Fibroblast of peridontal ligament (primary cell): ENCODE measurements at regions not wholly inside any gene's neighbourhood (a gene's known extent, or its start where the extent isn't known, plus 50 kb on each side); places are given as distances from the start of the nearest gene placed in this dataset.
"Not testable (repeated sequence)": the region's sequence is repeated elsewhere in the genome, so short reads cannot be mapped to it uniquely, and the experiment has no call there.

ENCODE experiments used
- DNase-seq: peaks from one replicate; pipeline ENCODE4 v3.0.0-alpha.2; 2010; ENCODE audit errors: extremely low read depth

DNA sequence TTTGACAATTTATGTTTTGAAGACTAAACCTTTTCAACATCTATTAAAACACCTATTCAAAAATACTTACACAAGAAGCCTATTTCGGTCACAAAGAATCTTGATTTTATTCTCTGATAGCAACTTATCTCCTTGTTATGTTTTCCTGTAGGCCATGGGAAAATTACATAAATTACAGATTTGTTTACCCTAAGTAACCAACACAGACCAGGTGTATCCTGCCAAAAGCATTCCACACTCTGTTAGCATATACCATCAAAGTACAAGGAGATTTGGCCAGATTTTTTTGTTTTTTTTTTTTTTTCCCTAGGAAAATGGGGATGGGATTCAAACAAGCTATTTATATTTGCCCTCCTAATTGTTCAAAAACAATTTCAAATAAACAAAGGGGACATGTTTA is 497.9 kb upstream of the MAGEB18 start:
- DNase-seq = no peak

DNA sequence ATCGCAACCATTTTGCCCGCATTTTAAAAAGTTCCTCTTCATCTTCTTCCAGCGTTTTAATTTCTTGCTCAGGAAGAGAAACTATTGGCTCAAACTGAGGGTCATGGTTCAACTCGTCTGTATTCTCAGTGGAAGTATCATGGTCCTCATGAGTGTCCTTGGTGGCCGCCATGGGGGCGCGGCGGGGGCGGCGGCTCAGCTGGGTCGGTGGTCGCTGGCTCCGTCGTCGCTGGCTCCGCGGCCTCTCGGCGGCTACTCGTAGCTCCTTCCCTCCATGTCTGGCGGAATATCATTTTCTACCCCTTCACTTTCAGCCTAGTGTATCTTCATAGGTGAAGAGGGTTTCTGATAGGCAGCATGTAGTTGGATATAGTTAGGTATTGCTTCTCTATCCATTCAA is 492.0 kb upstream of the MAGEB18 start:
- no peak for DNase-seq

DNA sequence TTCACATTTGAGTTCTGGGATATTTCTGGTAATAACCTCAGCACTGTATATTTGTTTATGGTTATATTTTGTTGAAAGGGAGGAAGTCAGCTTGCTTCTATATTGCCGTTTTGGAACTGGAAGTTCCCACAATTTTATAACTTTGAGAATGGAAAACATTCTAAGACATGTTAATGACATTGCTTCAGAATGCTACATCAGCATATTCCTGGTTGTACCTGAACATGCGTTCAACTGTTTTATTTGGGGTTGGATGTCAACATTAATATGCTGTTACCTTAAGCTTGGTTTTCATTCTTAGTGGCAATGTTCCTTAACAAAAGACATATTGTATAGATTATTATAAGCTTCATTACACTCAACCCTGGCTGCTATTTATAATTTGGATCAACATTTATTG is 489.4 kb upstream of the MAGEB18 start:
- DNase-seq = no peak

DNA sequence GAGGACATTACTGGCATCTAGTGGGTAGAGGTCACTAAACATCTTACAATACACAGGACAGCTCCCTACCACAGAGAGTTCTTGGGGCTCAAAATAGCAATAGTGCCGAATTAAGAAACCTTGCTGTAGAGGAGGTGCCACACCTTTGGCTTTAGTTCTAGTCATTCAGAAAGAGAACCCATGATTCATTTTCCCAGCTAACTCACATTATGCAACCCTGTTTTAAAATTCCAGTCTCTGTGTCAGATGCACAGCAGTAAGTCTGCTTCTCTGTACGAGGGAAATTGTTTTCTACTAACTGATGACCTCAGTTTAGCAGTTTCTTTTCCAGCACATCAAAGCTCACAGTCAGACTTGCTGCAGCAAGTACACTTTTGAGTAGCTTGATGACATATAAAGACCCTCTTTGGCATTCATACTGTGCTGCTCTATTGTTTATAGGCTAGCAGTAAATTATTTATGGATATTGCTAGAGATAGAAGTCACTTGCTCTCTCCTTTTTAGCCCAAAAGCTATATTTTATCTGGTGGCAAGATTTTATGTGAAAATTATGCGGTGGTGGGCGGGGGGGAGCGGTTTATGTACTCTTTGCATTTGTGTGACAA is 487.8 kb upstream of the MAGEB18 start:
- DNase-seq = peak; percentile 1

DNA sequence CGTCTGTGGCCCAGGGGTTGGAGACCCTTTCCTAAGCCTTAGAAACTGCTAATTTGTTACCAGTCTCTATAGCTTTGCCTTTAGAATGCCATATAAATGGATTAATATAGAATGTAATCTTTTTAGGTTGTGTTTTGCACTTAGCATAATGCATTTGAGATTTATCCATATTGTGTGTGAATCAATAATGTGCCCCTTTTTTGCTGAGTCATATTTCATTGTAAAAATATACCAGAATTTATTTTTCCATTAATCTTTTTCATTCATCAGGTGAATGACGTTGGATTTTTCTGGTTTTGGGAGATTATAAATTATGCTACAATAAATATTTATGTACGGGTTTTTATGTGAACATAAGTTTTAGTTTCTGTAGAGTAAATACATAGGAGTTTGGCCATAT is 478.8 kb upstream of the MAGEB18 start:
- no peak for DNase-seq

DNA sequence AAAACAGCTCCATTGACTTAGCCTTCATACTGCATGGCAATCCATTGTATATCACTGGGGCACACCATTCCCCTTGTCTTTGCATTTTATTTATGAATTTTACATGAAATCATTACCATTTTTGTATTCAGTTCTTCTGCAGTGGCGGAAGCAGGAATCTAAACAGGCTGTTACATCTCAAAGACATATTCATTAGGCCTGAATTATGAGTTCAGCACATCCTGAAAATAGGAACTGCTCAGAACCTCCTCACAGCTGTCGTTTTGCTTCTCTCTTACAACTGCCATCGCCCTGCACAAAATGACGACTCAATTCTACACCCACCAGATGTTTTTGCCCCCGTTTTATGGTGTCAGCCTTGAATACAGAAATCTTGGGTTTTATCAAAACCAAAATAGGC is 474.4 kb upstream of the MAGEB18 start:
- DNase-seq = no peak

DNA sequence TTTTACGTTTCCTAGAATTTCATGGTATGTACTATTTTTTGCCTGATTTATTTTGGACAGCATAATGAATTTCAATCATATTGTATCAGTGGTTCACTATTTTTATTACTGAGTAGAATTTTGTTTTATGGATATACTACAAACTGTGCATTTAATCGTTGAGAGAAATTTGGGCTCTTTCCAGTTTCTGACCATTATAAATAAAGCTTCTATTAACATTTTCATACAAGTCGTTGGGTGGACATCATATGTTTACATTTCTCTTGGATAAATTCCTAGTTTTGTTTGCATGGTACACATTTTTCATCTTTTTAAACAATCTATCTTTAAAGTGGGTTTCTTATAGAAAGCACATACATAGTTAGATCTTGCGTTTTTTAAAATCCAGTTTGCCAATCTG is 472.7 kb upstream of the MAGEB18 start:
- DNase-seq = no peak

DNA sequence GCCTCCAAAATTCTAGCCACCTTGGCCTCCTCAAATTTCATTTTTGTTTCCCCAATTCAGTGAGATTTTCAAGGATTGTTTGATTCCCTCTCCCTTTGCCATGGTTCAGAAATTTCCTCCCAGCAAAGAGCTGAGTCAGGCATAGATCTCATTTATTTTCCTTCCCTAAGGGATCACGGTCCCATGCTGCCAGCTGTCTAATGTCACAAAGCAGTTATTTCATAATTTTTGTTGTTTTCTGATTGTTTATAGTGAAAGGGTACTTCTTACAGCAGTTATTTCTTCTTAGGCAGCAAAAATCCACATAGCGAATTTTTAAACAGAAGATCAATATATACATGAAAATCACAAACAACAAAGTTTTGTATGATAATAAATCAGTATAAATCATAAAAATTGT is 470.5 kb upstream of the MAGEB18 start:
- DNase-seq = no peak

DNA sequence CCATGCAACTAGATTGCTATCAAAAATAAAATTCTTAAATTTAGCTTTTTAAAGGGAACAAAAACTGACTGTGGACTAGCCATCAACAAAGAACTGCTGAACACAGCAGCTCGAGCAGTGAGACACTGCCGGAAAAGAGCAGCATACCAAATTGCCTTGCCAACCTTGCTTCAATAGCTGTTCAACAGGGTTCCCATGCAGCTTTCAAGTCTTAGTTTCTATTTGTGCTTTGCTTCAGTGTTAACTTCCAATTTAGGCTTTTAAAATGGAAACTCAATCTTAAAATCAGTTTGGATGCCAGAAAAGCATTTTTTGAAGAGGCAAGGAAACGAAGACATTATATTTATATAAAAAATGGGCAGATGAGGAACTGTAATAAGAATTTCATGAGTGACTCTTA is 463.4 kb upstream of the MAGEB18 start:
- peak; percentile 0 for DNase-seq

DNA sequence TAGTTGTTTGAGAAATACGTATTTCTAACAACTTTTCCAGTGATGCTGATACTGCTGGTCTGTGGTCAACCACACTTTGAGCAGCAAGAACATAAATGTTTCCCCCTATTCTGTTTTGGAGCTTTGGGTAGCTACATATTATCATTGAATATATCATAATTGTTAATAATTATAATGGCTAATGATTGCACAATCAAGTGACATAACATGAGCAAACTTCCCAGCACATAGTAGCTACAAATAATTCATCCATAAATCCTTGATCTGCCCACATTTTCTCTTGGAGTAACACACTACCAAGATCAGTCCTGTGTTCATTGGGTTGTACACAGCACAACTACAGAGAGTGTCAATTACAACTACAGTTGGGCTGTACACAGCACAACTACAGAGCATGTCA is 436.3 kb upstream of the MAGEB18 start:
- no peak for DNase-seq

DNA sequence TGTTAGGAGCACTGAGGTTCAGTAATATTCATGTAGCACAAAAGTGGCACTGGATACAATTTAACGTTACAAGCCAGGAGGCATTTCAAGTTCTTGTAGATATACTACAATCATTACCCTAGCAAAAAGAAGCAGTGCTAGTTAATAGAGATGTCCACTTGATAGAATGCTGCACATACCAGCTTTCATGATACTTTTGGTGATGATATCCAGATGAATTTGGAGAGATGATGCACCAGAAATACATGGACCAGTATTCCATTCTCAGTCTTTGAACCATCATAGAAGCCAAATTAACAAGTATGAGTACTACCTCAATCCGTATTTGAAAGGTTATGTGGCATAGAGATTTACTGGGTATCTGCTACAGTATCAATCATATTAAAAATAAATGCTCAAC is 421.0 kb upstream of the MAGEB18 start:
- DNase-seq = no peak

DNA sequence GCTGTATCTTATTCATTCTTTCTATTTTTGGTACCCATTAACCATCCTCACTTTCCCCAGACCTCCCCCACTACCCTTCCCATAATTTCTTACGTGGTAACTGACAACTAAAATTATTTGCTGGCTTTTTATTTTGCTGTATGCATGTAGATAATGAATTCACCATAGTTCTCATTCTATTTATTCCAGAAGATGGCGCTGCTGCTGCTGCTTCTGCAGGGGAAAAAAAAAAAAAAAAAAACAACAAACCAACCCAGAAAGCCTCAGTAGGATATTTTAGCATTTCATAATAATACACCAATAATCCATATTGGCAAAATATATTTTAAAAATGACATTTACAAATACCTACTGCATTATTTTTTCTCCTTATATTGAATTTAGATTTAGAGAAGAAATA is 416.6 kb upstream of the MAGEB18 start:
- DNase-seq = peak; percentile 20

DNA sequence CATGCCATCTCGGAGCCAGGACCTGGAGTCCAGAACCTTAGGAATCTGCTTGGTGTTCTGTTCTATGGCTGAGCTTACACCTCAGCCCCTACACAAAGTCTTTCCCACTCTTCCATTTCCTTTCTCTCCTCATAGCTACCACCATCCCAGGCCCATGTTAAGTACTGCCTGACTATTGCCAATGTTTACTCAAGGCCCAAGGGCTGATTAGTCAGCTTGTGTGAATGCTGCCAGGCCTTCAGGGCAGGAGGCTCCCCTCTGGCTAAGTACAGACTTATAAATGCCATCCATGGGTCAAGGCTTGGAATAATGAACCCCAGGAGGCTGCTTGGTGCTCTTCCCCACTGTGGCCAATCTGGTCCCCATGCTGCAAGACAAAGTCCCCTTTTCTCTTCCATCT is 411.6 kb upstream of the MAGEB18 start:
- DNase-seq = peak; percentile 28

DNA sequence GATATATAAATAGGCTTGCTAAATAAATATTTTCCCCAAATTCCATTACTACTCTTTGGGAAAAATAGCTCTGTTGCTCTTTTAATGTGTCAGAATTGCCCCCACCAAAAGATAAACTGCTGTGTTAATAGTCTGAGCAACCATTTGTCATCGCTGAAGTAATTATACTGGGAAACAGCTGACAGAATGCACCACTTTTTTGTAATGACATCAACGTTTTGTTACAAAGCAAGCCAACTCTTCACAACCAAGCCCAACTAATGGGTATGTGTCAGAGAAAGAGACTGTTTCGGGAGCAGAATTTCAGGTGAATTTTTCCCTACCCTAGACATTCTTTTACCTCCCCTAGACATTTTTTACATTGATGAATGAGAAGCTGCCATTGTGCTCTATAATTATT is 405.0 kb upstream of the MAGEB18 start:
- no peak for DNase-seq

DNA sequence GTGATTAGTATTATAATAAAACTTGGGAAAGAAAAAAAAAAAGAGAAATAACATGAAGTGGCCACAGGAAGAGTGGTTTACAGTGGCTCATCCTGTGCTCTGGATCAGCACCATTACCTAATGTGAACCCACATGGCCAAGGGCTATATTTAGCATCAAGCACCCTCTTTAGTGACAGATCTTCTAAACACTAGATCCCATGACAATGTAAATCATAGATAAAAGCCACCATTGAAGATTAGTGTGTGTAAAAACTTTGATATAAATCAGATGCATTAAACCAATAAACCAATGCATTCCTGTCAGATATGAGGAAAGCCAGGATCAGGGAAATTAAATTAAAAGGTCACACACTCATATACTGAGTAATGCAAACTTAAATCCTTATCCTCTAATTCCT is 400.6 kb upstream of the MAGEB18 start:
- no peak for DNase-seq

DNA sequence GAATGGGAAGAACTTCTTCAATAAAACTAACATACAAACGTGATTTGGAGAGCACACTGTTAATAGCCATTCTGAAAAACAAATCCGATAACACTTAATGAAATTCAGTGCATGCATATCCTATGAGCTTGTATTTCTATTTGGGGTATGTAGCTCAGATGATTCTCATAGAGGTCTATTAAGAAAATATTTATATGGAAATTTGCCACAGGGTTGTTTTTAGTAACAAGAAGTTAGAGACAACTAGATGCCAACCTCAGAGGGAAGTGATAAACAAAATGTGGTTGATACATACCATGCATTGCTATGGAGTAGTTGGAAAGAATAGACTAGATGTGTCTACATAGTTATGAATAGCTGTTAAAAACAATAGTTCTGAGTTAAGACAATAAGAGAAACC is 395.8 kb upstream of the MAGEB18 start:
- DNase-seq = no peak

DNA sequence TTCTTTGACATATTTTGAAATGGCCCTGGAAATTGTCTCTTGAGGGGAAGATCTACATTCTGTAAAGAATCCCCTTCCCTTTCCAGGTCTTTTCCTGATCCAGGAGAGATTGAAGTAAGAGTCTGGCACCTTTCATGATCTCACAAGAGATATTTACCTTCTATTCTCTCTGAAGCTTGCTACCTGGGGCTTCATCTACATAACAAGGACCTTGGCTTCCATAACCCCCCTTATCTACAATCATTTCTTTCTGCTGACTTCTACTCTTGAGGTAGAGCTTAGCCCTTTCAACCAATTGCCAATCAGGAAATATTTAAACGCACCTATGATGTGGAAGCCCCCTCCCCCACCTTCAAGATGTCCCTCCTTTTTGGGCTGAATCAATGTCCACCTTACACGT is 383.7 kb upstream of the MAGEB18 start:
- DNase-seq = no peak

DNA sequence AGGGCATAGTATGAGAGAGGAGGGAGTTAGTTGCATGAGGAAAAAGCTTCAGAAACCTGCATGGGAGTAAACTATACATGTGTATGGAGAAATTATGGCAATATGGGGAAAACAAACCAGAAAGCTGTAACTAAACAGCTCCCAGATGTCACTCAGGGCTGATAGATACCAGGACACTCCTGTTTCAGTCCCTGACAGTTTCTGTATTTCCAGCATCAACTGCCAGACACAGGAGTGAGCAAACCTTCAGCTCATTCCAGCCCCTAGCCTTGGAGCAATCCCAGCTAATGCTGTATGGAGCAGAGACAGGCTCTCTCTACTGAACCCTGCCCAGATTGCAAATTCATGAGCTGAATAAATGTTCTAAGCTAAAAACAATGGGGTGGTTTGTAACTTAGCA is 382.9 kb upstream of the MAGEB18 start:
- DNase-seq = no peak

DNA sequence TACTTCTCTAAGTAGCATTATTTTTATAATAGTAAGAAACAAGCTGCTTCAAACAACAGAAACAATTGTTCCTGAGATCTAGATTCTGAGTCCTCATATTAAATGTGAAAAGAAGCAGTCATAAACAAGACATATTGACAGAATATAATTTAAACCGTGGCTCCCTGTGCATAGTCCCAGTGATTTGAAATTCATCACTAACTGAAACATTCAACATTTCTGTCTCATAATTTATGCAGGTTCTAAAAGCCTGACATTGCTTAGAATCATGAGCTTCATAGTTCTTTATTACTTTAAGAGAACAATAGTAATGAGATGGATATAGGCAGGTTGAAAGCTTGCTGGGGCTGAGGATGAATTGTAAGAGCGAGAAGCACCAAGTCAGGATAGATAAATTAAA is 375.5 kb upstream of the MAGEB18 start:
- DNase-seq = no peak

DNA sequence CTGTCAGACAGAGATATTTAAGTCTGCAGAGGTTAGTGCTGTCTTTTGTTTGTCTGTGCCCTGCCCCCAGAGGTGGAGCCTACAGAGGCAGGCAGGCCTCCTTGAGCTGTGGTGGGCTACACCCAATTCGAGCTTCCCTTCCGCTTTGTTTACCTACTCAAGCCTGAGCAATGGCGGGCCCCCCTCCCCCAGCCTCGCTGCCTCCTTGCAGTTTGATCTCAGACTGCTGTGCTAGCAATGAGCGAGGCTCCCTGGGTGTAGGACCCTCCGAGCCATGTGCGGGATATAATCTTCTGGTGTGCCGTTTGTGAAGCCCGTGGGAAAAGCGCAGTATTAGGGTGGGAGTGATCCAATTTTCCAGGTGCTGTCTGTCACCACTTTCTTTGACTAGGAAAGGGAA is 366.3 kb upstream of the MAGEB18 start:
- not testable (repeated sequence) for DNase-seq

DNA sequence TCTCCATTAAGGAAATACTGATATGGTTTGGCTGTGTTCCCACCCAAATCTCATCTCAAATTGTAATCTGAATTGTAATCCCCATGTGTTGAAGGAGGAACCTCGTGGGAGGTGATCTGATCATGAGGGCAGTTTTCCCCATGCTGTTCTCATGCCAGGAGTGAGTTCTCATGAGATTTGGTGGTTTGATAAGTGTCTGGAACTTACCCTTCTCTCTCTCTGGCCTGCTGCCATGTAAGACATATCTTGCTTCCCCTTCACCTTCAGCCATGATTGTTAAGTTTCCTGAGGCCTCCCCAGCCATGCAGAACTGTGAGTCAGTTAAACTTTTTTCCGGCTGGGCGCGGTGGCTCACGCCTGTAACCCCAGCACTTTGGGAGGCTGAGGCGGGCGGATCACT is 340.3 kb upstream of the MAGEB18 start:
- not testable (repeated sequence) for DNase-seq

DNA sequence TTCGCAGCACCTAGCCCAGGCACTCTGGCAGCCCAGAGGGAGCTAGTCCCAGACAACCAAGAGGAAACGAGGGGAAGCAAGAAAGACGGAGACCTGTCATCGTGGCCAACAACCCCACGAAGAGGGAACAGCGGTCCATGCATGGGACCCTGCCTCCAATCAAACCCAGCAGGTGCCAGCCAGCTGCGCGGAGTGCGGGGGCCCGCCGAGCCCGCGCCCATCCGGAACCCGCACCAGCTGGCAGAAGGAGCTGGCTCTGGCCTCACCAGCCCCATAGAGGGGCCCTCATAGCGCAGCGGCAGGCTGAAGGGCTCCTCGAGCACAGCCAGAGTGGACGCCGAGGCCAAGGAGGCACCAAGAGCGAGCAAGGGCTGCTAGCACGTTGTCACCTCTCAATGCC is 332.4 kb upstream of the MAGEB18 start:
- no peak for DNase-seq

DNA sequence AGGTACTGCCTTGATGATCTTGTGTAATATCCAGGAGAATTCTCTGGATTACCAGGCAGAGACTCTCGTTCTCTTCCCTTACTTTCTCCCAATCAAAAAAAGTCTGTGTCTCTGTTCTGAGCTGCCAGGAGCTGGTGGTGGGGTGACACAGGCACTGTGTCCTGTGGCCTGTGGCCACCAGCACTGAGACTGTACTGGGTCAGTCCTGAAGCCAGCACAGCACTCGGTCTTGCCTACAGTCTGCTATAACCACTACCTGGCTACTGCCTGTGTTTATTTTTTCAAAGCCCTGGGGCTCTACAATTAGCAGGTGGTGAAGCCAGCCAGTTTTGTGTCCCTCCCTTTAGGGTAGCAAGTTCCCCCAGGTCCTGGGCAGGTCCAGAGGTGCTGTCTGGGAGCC is 331.1 kb upstream of the MAGEB18 start:
- no peak for DNase-seq

DNA sequence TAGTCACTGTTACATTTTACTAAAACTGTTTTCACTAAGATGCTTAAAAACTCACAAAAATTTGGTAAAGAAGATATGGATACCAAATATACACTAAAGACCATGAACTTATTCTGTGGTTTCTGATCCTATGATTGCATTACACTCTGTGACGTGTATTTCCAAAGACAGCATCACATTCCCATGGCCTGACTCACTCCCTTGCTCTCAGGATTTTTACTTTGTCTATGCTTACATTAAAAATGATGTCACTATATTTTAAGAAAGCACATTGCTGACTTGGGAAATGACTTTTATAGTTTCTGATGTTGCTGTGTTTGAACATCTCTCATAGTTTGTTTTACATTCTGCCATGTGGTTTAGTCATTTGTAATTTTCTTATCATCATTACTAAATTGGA is 327.9 kb upstream of the MAGEB18 start:
- DNase-seq = peak; percentile 70

DNA sequence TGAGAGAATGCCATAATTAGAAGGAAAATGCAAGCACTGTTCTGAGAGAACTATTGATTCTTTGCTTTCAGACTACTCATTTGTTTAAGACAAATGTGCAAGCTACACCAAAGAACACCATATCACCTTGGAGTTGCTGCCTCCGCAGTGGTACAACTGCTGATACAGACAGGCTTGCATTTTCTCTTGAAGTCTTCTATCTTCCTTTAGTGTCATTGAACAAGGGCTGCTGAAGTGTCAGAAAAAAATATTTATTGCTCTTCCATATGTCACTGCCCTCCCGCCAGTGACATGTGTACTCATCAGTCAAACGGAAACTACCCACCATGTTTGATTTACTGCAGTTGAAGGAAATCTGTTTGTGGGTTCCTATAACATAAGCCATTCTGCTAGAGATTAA is 318.3 kb upstream of the MAGEB18 start:
- no peak for DNase-seq
